LNCAP (cell line): ENCODE measurements at regions not wholly inside any gene's neighbourhood (a gene's known extent, or its start where the extent isn't known, plus 50 kb on each side); places are given as distances from the start of the nearest gene placed in this dataset.

Experiments used
- TF ChIP-seq, protein P1 (sequence below): fragments of 450-650 bp; IDR thresholded peaks from 2 replicates; pipeline ENCODE4 v1.5.1; 2017; ENCODE audit warnings: mild to moderate bottlenecking

- TF ChIP-seq, protein P1, sequence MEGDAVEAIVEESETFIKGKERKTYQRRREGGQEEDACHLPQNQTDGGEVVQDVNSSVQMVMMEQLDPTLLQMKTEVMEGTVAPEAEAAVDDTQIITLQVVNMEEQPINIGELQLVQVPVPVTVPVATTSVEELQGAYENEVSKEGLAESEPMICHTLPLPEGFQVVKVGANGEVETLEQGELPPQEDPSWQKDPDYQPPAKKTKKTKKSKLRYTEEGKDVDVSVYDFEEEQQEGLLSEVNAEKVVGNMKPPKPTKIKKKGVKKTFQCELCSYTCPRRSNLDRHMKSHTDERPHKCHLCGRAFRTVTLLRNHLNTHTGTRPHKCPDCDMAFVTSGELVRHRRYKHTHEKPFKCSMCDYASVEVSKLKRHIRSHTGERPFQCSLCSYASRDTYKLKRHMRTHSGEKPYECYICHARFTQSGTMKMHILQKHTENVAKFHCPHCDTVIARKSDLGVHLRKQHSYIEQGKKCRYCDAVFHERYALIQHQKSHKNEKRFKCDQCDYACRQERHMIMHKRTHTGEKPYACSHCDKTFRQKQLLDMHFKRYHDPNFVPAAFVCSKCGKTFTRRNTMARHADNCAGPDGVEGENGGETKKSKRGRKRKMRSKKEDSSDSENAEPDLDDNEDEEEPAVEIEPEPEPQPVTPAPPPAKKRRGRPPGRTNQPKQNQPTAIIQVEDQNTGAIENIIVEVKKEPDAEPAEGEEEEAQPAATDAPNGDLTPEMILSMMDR, result no peak
These were observed 308.1 kb upstream of the GRAMD2B start for GRCh38 chr5:126115059-126115629.

DNA sequence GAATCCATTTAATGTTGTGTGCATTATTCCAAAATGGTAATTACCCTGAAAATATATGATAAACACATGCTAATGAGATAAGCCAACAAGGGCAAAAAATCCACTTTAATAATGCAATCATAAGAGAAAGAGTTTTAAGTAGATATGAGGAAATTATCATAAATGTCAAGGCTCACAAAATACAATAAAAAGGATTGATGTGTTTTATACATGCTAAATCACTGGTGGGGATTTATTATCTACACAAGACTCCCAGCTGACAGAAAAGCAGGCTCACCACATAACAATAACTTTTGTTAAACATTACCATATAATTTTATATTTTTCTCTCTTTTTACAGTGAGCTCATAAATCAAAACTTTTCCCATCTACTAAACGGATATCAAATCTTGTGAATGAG is 306.2 kb upstream of the GRAMD2B start:
- TF ChIP-seq, protein P1, result no peak

- TF ChIP-seq, protein P1, result no peak
These were observed 303.2 kb upstream of the GRAMD2B start for GRCh38 chr5:126119887-126120442.

DNA sequence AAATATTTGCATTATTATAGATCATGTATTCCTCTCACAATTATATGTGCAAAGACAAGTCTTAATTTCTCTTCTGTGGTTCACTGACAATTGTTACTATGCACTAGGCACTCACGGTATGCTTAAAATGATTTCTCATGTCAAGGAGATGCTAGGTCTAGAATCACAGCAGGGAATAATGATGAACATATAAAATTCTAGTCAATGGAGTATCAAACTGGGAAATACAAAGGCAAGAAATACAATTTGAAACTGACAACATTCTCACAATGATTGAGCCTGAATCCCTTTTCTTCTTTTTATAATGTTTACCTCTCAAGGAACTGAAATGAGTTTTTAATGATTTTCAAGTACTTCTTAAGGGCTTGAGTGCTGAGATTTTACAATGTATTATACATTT is 302.3 kb upstream of the GRAMD2B start:
- TF ChIP-seq, protein P1, result no peak

GRCh38 chr5:126122942-126123341 is 300.3 kb upstream of the GRAMD2B start:
- TF ChIP-seq, protein P1, result no peak

GRCh38 chr5:126124706-126125345 is 298.4 kb upstream of the GRAMD2B start:
- TF ChIP-seq, protein P1, result no peak

DNA sequence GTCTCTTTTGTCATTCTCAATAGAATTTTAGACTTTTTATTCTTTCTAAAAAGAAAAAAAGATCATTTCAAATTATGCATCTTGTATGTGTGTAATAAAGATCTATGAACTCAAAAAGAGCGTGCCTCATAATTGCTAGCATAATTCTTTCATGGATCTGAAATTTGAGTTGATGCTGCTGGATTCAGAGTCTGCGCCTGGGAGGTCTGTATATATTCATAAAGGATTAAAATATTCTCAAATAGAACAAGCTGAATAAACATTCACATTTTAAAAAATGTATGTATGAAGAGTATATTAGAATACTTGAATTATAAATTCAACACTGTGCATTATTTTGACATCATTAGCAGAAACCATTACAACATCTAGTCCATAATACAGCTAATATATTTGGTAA is 297.8 kb upstream of the GRAMD2B start:
- TF ChIP-seq, protein P1, result no peak
